K562 (cell line): ENCODE measurements at regions not wholly inside any gene's neighbourhood (a gene's known extent, or its start where the extent isn't known, plus 50 kb on each side); places are given as distances from the start of the nearest gene placed in this dataset.

ENCODE experiments used
- ATAC-seq: fragments of 200-7000 bp; cut with Tn5 transposase; 3 replicates; pipeline ENCODE4 v1.9.1; 2020; ENCODE audit warnings: moderate library complexity
- BruUV-seq: library from RNA; stranded (reverse); fragments of 400-500 nt; replicated peaks from 2 replicates; lab custom pipeline; 2021; lab: Mats Ljungman, UMichigan
- CTCF ChIA-PET: fragments of 300-600 bp; formaldehyde crosslinking; extraction: SDS; loops from one replicate; lab custom pipeline; 2021; ENCODE audit warnings: low intra/inter-chr PET ratio; lab: Yijun Ruan, JAX
- POLR2A ChIA-PET: fragments of 300-600, 350-650 bp; sonication (Branson Sonifier 250); formaldehyde crosslinking; extraction: SDS; loops from one replicate; lab custom pipeline; 2021; ENCODE audit warnings: antibody characterized with exemption, inconsistent platforms; lab: Yijun Ruan, JAX
- DNase-seq, 4 experiments: peaks; one replicate each; pipeline versions ENCODE4 v3.0.0 to v3.0.0-alpha.2; 2011 to 2018; ENCODE audit warnings: low spot score in 3 of 4, mixed read lengths in 3 of 4; ENCODE audit errors: extremely low read depth in 1 of 4
- FAIRE-seq: peaks from 2 replicates; lab custom pipeline; 2011; peaks lifted over from hg19 to GRCh38; lab: Jason Lieb, UNC
- H2AFZ ChIP-seq: 2 replicates; pipeline ENCODE4 v1.6.0; 2011; ENCODE audit warnings: low read depth, low read length, control low read depth, inconsistent platforms
- H3K27ac ChIP-seq: fragments of 200-600 bp; 3 replicates; pipeline ENCODE4 v1.8.0; 2011; ENCODE audit warnings: low read depth, mild to moderate bottlenecking, control low read depth, inconsistent platforms, low read length, moderate library complexity, mixed read lengths; ENCODE audit errors: extremely low read depth
- H3K27me3 ChIP-seq, 2 experiments: fragments of 300-600 bp in 1 of 2; 2 replicates in 1 of 2; 3 replicates in 1 of 2; pipeline versions ENCODE4 v1.6.0 to v1.8.0; 2011; ENCODE audit warnings: inconsistent platforms in 2 of 2, low read length in 2 of 2, mild to moderate bottlenecking in 1 of 2, mixed read lengths in 1 of 2, moderate library complexity in 1 of 2; ENCODE audit not compliant: control insufficient read depth in 2 of 2, insufficient read depth in 2 of 2
- H3K36me3 ChIP-seq: fragments of 300-600 bp; 3 replicates; pipeline ENCODE4 v1.8.0; 2011; ENCODE audit warnings: mild to moderate bottlenecking, low read length, inconsistent platforms; ENCODE audit not compliant: control insufficient read depth, insufficient read depth
- H3K4me1 ChIP-seq, 2 experiments: fragments of 200-600 bp in 1 of 2; replicated peaks in 1 of 2; 2 replicates in 1 of 2; 3 replicates in 1 of 2; pipeline versions ENCODE4 v1.5.1 to v1.8.0; 2011; ENCODE audit warnings: inconsistent platforms in 2 of 2, low read length in 2 of 2, mild to moderate bottlenecking in 1 of 2, mixed read lengths in 1 of 2, moderate library complexity in 1 of 2; ENCODE audit not compliant: control insufficient read depth in 2 of 2, insufficient read depth in 2 of 2
- H3K4me2 ChIP-seq: 2 replicates; pipeline ENCODE4 v1.6.1; 2011; ENCODE audit warnings: low read length, control low read depth, inconsistent platforms, mixed read lengths; ENCODE audit not compliant: insufficient read depth
- H3K4me3 ChIP-seq: fragments of 200-600 bp; sonication (generic), shearing (Covaris generic); 2 replicates; pipeline ENCODE4 v1.5.1; 2016; ENCODE audit warnings: control low read depth, inconsistent platforms
- H3K79me2 ChIP-seq: fragments of 200-600 bp; 3 replicates; pipeline ENCODE4 v1.8.0; 2011; ENCODE audit warnings: low read length, inconsistent platforms; ENCODE audit not compliant: control insufficient read depth, insufficient read depth
- H3K9ac ChIP-seq, 2 experiments: 2 replicates each; pipeline versions ENCODE4 v1.6.0 to v1.6.1; 2011; ENCODE audit warnings: low read depth in 2 of 2, low read length in 2 of 2, control low read depth in 1 of 2, inconsistent platforms in 1 of 2, mild to moderate bottlenecking in 1 of 2, mixed read lengths in 1 of 2; ENCODE audit not compliant: insufficient read depth in 1 of 2
- H3K9me1 ChIP-seq: one replicate; pipeline ENCODE4 v1.6.0; 2011; ENCODE audit warnings: inconsistent platforms, mild to moderate bottlenecking, low read length, moderate library complexity; ENCODE audit not compliant: control insufficient read depth, insufficient read depth
- H3K9me3 ChIP-seq: replicated peaks from 2 replicates; pipeline ENCODE4 v1.5.1; 2011; ENCODE audit warnings: low read depth, low read length, inconsistent platforms; ENCODE audit not compliant: control insufficient read depth, insufficient read depth
- H4K20me1 ChIP-seq: replicated peaks from 2 replicates; pipeline ENCODE4 v1.6.1; 2011; ENCODE audit warnings: low read length, inconsistent platforms, mixed read lengths; ENCODE audit not compliant: control insufficient read depth, insufficient read depth
- C11orf30 ChIP-seq: fragments of 450-650 bp; IDR thresholded peaks from 2 replicates; pipeline ENCODE4 v1.6.1; 2016; ENCODE audit warnings: low read depth, mild to moderate bottlenecking
- CGGBP1 ChIP-seq: fragments of 250-450 bp; sonication (Bioruptor Pico); IDR thresholded peaks from 2 replicates; pipeline ENCODE4 v1.9.0; 2021; ENCODE audit warnings: mild to moderate bottlenecking
- DNMT1 ChIP-seq: fragments of 450-650 bp; IDR thresholded peaks from 2 replicates; pipeline ENCODE4 v1.6.1; 2016; ENCODE audit warnings: antibody characterized with exemption, mild to moderate bottlenecking
- ELF2 ChIP-seq: fragments of 250-450 bp; sonication (Bioruptor Pico); IDR thresholded peaks from 2 replicates; pipeline ENCODE4 v1.5.0; 2021; ENCODE audit warnings: mild to moderate bottlenecking
- KDM5B ChIP-seq: fragments of 200-600 bp; sonication (generic); IDR thresholded peaks from 2 replicates; pipeline ENCODE4 v1.6.1; 2012; ENCODE audit warnings: low read depth, mild to moderate bottlenecking, moderate library complexity, low read length, control low read depth, inconsistent platforms; ENCODE audit not compliant: insufficient replicate concordance
- MAFF ChIP-seq: IDR thresholded peaks from 2 replicates; pipeline ENCODE4 v1.6.1; 2012; ENCODE audit warnings: low read length, improper control_type of control experiment
- NUFIP1 ChIP-seq: fragments of 450-650 bp; IDR thresholded peaks from 2 replicates; pipeline ENCODE4 v1.6.1; 2018; ENCODE audit not compliant: partially characterized antibody
- TEAD2 ChIP-seq: fragments of 450-650 bp; IDR thresholded peaks from 2 replicates; pipeline ENCODE4 v1.6.1; 2016; ENCODE audit warnings: missing genetic modification characterization, control low read depth, missing compliant biosample characterization
- TSC22D4 ChIP-seq: fragments of 450-650 bp; IDR thresholded peaks from 2 replicates; pipeline ENCODE4 v1.6.1; 2016; ENCODE audit warnings: missing genetic modification characterization, missing biosample characterization, control low read depth
- ZEB2 ChIP-seq: fragments of 450-650 bp; IDR thresholded peaks from 2 replicates; pipeline ENCODE4 v1.6.1; 2016
- ZNF3 ChIP-seq: fragments of 250-450 bp; sonication (Bioruptor Pico); IDR thresholded peaks from 2 replicates; pipeline ENCODE4 v1.5.0; 2021; ENCODE audit warnings: mild to moderate bottlenecking, moderate library complexity
- whole genome bisulfite sequencing: fragments of 100-300 bp; shearing (Covaris generic); methylation state at CpG from one replicate; pipeline ENCODE4 v1.1.6; 2016; ENCODE audit warnings: low coverage, mixed read lengths; ENCODE audit not compliant: insufficient coverage; ENCODE audit errors: missing lambda C conversion rate; 5-methylcytosine and 5-hydroxymethylcytosine counted together
- in situ Hi-C: fragments of 300-500 bp; cut with MboI; formaldehyde crosslinking; loops from 4 replicates; pipeline ENCODE4 v1.15.0; 2018; ENCODE audit warnings: inconsistent platforms, mixed read lengths
- intact Hi-C: fragments of 100-400 bp; cut with micrococcal nuclease; formaldehyde crosslinking; loops from 2 replicates; pipeline ENCODE4 v1.14.2; 2022

DNA sequence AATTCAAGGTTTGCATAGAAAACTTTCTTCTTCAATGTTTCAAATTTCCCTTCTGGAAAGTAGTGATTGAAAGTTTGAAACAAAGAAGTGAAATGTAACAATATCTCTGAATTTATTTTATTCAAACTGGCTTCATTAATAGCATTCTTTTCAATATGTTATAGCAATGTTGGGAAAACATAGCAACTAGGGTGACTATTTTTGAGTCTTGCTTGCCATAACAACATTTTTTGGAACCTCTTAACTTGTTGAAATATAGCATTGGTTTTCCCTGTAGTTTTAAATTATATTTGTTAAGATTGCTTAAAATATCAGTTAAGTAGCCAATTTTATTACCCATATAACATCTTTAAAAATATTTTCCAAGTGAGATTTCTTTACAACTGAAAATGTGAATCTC is 141.7 kb upstream of the OSR1 start:
- BruUV-seq: no TSS peak
- DNase-seq (no peak), FAIRE-seq (no peak), ATAC-seq (no peak)
- ChIA-PET POLR2A (no interaction called here), CTCF (no interaction called here)
- no peak overlapping the region for H3K4me3 ChIP-seq
- intact Hi-C loops: no loop called here
- no peaks in the 10 kb centered on the region for H3K36me3 ChIP-seq
- H3K4me2 ChIP-seq: no peak overlapping the region
- no peaks in the 10 kb centered on the region for H4K20me1 ChIP-seq
- H3K27ac ChIP-seq: no peak overlapping the region
- TF ChIP-seq MAFF (no peak), TEAD2 (tag) (no peak)
- no peaks in the 10 kb centered on the region for H3K4me1 ChIP-seq
- H3K9me3 ChIP-seq: no peaks in the 10 kb centered on the region
- no peaks in the 10 kb centered on the region for H3K27me3 ChIP-seq
- no peaks in the 10 kb centered on the region for H3K79me2 ChIP-seq
- H3K9ac ChIP-seq: no peak overlapping the region
- no peaks in the 10 kb centered on the region for H3K9me1 ChIP-seq
- H2AFZ ChIP-seq: no peak overlapping the region
- in situ Hi-C loops: no loop called here

- Histone ChIP-seq H3K4me2 (no peak overlapping the region), H2AFZ (no peak overlapping the region), H3K4me3 (no peak overlapping the region), H3K79me2 (no peaks in the 10 kb centered on the region), H3K4me1 (no peaks in the 10 kb centered on the region), H3K27me3 (no peaks in the 10 kb centered on the region), H4K20me1 (no peaks in the 10 kb centered on the region), H3K9ac (no peak overlapping the region), H3K36me3 (no peaks in the 10 kb centered on the region), H3K27ac (no peak overlapping the region), H3K9me3 (no peaks in the 10 kb centered on the region), H3K9me1 (no peaks in the 10 kb centered on the region)
- 0% methylated on average over 5 of the region's 5 CpGs for WGBS
- intact Hi-C loops (no loop called here), in situ Hi-C loops (no loop called here)
- no TSS peak for BruUV-seq
- DNase-seq (no peak), ATAC-seq (no peak), FAIRE-seq (no peak)
- CTCF ChIA-PET: no interaction called here
- POLR2A ChIA-PET: interaction anchor here (0.7 kb wide), 1 partner anchor 328 kb away, joined by 3 read pairs; no protein-coding TSS in a partner anchor
- TF ChIP-seq NUFIP1 (no peak), ZNF3 (CRISPR knock-in tag) (no peak), TSC22D4 (tag) (no peak), CGGBP1 (CRISPR knock-in tag) (no peak), KDM5B (no peak), DNMT1 (no peak), C11orf30 (no peak), ELF2 (no peak), ZEB2 (no peak)
- TF ChIP-seq, all 486 proteins: peak for 0
Observed at GRCh38 chr2:19496646-19497045, 138.2 kb upstream of the OSR1 start.
